ENCODE measurements at regions not wholly inside any gene's neighbourhood (a gene's known extent, or its start where the extent isn't known, plus 50 kb on each side); places are given as distances from the start of the nearest gene placed in this dataset.
A peak's percentile ranks its signal among the peaks of the same experiment; 100 is the strongest.
"Not testable (repeated sequence)": the region's sequence is repeated elsewhere in the genome, so short reads cannot be mapped to it uniquely, and the experiment has no call there.

GRCh38 chr15:36426691-36427090 lies 152.7 kb upstream of the CDIN1 start:
- ATAC-seq, result no peak
- DNase-seq, result no peak
- intact Hi-C loops (cut with DNase I, micrococcal nuclease), result no loop called here

GRCh38 chr15:36428102-36428845 lies 151.2 kb upstream of the CDIN1 start:
- intact Hi-C loops (cut with DNase I, micrococcal nuclease), result no loop called here
- ATAC-seq (no peak), DNase-seq (no peak)

- ATAC-seq, result no peak
- no peak for DNase-seq
- intact Hi-C loops (cut with DNase I, micrococcal nuclease), result loop anchor here in 1 of 2 donors (10.0 kb wide), 1 partner anchor 65 kb away; no protein-coding TSS in a partner anchor
Measured at GRCh38 chr15:36429707-36430106, 149.7 kb upstream of the CDIN1 start.

GRCh38 chr15:36430280-36430679 lies 149.1 kb upstream of the CDIN1 start:
- DNase-seq (no peak), ATAC-seq (no peak)
- intact Hi-C loops (cut with DNase I, micrococcal nuclease), result loop anchor here in 1 of 2 donors (10.0 kb wide), 1 partner anchor 65 kb away; no protein-coding TSS in a partner anchor

- intact Hi-C loops (cut with DNase I, micrococcal nuclease), result loop anchor here in 1 of 2 donors (10.0 kb wide), 1 partner anchor 66 kb away; no protein-coding TSS in a partner anchor
- DNase-seq, result no peak
- no peak for ATAC-seq
Measured at GRCh38 chr15:36430726-36431265, 148.6 kb upstream of the CDIN1 start.

GRCh38 chr15:36432161-36432560 lies 147.3 kb upstream of the CDIN1 start:
- DNase-seq (no peak), ATAC-seq (no peak)
- intact Hi-C loops (cut with DNase I, micrococcal nuclease), result loop anchor here in 1 of 2 donors (10.0 kb wide), 1 partner anchor 67 kb away; no protein-coding TSS in a partner anchor

GRCh38 chr15:36434177-36434576 lies 145.2 kb upstream of the CDIN1 start:
- DNase-seq (no peak), ATAC-seq (no peak)
- intact Hi-C loops (cut with DNase I, micrococcal nuclease), result loop anchor here in 1 of 2 donors (10.0 kb wide), 1 partner anchor 69 kb away; no protein-coding TSS in a partner anchor

GRCh38 chr15:36438499-36438898 lies 140.9 kb upstream of the CDIN1 start:
- intact Hi-C loops (cut with DNase I, micrococcal nuclease), result loop anchor here in 1 of 2 donors (10.0 kb wide), 1 partner anchor 74 kb away; no protein-coding TSS in a partner anchor
- DNase-seq (no peak), ATAC-seq (no peak)

- intact Hi-C loops (cut with DNase I, micrococcal nuclease), result no loop called here
- ATAC-seq (no peak), DNase-seq (no peak)
Measured at GRCh38 chr15:36447373-36447772, 132.1 kb upstream of the CDIN1 start.

- no peak for ATAC-seq
- no peak for DNase-seq
- intact Hi-C loops (cut with DNase I, micrococcal nuclease), result no loop called here
Measured at GRCh38 chr15:36448418-36448817, 131.0 kb upstream of the CDIN1 start.

- intact Hi-C loops (cut with DNase I, micrococcal nuclease), result no loop called here
- DNase-seq, result no peak
- ATAC-seq, result no peak
Measured at GRCh38 chr15:36449084-36449661, 130.3 kb upstream of the CDIN1 start.

GRCh38 chr15:36449662-36450145 lies 129.7 kb upstream of the CDIN1 start:
- DNase-seq (no peak), ATAC-seq (no peak)
- intact Hi-C loops (cut with DNase I, micrococcal nuclease), result no loop called here

GRCh38 chr15:36454244-36454643 lies 125.2 kb upstream of the CDIN1 start:
- ATAC-seq; DNase-seq; intact Hi-C loops (cut with DNase I, micrococcal nuclease): not testable (repeated sequence)

- ATAC-seq, result no peak
- intact Hi-C loops (cut with DNase I, micrococcal nuclease), result no loop called here
Measured at GRCh38 chr15:36458411-36458810, 121.0 kb upstream of the CDIN1 start.

GRCh38 chr15:36465304-36465703 lies 114.1 kb upstream of the CDIN1 start:
- no peak for ATAC-seq
- DNase-seq, result no peak
- intact Hi-C loops (cut with DNase I, micrococcal nuclease), result no loop called here

More at GRCh38 chr15:36458411-36458810, 121.0 kb upstream of the CDIN1 start:
- DNase-seq, result no peak

GRCh38 chr15:36468746-36469145 lies 110.7 kb upstream of the CDIN1 start:
- no peak for ATAC-seq
- intact Hi-C loops (cut with DNase I, micrococcal nuclease), result no loop called here
- DNase-seq, result peak in 1 of 2 donors; percentile 6

GRCh38 chr15:36469311-36469966 lies 110.0 kb upstream of the CDIN1 start:
- ATAC-seq (no peak), DNase-seq (no peak)
- intact Hi-C loops (cut with DNase I, micrococcal nuclease), result no loop called here

GRCh38 chr15:36472672-36473071 lies 106.8 kb upstream of the CDIN1 start:
- ATAC-seq (no peak), DNase-seq (no peak)
- intact Hi-C loops (cut with DNase I, micrococcal nuclease), result no loop called here

GRCh38 chr15:36478561-36478960 lies 100.9 kb upstream of the CDIN1 start:
- DNase-seq (no peak), ATAC-seq (no peak)
- intact Hi-C loops (cut with DNase I, micrococcal nuclease), result no loop called here

All from left colon (tissue), 2 donors.